G401 (cell line): ENCODE measurements at regions not wholly inside any gene's neighbourhood (a gene's known extent, or its start where the extent isn't known, plus 50 kb on each side); places are given as distances from the start of the nearest gene placed in this dataset.
"Not testable (repeated sequence)": the region's sequence is repeated elsewhere in the genome, so short reads cannot be mapped to it uniquely, and the experiment has no call there.

Experiments used
- DNase-seq: peaks from one replicate; pipeline ENCODE4 v3.0.0-alpha.2; 2015; ENCODE audit warnings: low spot score
- in situ Hi-C: cut with HindIII; loops from 2 replicates; pipeline ENCODE4 v1.10.0; 2016; ENCODE audit warnings: low sequenced_read_pairs, mixed read lengths

DNA sequence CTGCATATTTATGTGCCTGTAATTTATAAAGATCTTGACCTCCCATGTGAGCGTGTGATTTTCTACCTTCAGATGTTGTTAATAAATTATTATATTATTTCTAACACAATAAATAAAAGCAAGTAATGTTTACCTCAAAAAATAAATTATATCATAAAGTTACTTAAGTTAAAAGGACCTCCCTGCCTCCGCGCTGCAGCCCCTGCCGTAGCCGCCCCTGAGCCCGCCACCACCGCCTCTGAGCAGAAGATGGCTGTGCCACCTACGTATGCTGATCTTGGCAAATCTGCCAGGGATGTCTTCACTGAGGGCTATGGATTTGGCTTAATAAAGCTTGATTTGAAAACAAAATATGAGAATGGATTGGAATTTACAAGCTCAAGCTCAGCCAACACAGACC, 119.6 kb upstream of the BRWD3 start:
- in situ Hi-C loops: no loop called here
- DNase-seq: no peak

DNA sequence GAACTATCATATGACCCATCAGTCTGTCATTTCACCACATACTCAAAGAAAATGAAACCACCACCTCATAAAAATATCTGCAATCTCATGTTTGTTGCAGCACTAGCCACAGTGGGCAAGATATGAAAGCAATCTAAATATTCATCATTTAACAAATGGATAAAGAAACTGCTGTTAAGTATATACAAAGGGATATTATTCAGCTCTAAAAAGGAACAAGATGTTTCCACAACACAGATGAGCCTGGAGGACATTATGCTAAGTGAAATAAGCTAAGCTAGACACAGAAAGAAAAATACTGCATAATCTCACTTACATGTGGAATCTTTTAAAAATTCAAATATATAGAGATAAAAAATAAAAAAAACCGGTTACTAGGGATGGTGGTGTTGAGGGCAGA, 108.2 kb upstream of the BRWD3 start:
- in situ Hi-C loops: no loop called here
- DNase-seq: no peak

DNA sequence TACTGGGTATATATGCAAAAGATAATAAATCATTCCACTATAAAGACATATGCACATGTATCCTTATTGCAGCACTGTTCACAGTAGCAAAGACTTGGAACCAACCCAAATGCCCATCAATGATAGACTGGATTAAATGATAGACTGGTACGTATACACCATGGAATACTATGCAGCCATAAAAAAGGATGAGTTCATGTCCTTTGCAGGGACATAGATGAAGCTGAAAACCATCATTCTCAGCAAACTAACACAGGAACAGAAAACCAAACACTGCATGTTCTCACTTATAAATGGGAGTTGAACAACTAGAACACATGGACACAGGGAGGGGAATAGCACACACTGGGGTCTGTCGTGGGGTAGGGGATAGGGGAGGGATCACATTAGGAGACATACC, 102.7 kb upstream of the BRWD3 start:
- DNase-seq, in situ Hi-C loops: not testable (repeated sequence)

DNA sequence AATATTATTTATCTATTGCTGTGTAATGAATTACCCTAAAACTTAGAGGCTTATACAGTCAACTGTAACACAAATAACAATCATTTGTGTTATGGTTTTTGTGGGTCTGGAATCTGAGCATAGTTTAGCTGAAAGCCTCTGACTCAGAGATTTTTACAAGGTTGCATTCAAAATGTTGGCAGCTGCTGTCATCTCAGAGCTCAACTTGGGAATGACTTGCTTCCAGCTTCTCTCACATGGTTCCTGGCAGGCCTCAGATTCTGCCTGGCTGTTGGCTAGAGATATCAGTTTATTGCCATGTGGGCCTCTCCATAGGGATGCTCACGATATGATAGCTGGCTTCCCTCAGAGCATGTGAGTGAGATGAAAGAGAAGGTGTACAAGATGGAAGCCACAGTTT, 70.2 kb upstream of the BRWD3 start:
- in situ Hi-C loops: no loop called here
- peak; percentile 66 for DNase-seq

DNA sequence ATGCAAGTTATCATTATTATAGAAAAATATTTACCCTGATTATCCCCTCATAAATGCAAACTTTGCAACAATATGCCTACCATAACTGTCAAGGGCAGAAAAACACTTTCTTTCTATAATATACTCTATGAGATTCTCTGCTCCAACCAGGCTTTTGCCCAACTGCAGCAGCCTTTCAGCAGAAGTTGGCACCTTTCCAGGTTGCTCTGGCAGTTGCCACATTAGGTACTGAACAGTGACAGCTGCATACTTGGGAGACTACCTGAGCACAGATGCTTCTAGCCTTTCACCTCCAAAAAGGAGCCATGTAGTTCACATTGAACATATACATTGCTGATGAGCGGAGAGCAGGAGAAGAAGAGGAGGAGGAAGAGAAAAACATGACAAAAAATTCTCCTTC, 69.5 kb upstream of the BRWD3 start:
- peak; percentile 72 for DNase-seq
- in situ Hi-C loops: no loop called here

DNA sequence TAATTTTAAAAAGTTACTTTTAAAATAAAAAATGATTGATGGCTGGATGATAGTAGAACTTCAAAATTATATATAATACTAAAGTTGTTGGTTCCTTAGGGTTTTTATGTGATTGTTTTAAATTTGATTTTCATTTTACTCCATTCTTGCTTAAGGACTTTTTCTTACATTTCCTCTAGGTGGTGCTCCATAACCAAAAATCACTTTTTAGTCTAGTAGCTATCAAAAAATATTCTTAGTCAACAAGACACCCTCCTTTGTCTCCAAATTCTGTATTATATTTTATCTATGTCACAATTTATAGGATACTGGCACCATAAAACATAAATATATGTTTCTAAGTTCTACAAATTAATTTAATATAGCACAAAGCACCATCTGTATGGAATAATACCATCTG, 67.2 kb upstream of the BRWD3 start:
- in situ Hi-C loops: no loop called here
- peak; percentile 59 for DNase-seq
